NB4 (cell line): ENCODE measurements at regions not wholly inside any gene's neighbourhood (a gene's known extent, or its start where the extent isn't known, plus 50 kb on each side); places are given as distances from the start of the nearest gene placed in this dataset.

Experiments used
- CTCF ChIP-seq: IDR thresholded peaks from one replicate; pipeline ENCODE4 v1.5.1; 2012; ENCODE audit warnings: low read depth, low read length
- MYC ChIP-seq: IDR thresholded peaks from 2 replicates; pipeline ENCODE4 v1.6.1; 2011; ENCODE audit warnings: low read depth, low read length
- POLR2A ChIP-seq: IDR thresholded peaks from 2 replicates; pipeline ENCODE4 v1.6.1; 2011; ENCODE audit warnings: mild to moderate bottlenecking; ENCODE audit not compliant: insufficient read length; ENCODE audit errors: extremely low read depth
- TF ChIP-seq, protein P1 (sequence below): IDR thresholded peaks from 2 replicates; pipeline ENCODE4 v1.6.1; 2011; ENCODE audit warnings: low read depth, low read length

- TF ChIP-seq CTCF (no peak), POLR2A (no peak), MYC (no peak)
- TF ChIP-seq, protein P1, sequence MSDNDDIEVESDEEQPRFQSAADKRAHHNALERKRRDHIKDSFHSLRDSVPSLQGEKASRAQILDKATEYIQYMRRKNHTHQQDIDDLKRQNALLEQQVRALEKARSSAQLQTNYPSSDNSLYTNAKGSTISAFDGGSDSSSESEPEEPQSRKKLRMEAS = no peak
These were observed 367.8 kb upstream of the PBX1 start for GRCh38 chr1:164191191-164191590.
